H9 (cell line): ENCODE measurements at regions not wholly inside any gene's neighbourhood (a gene's known extent, or its start where the extent isn't known, plus 50 kb on each side); places are given as distances from the start of the nearest gene placed in this dataset.

ENCODE experiments used
- DNase-seq: peaks from one replicate; pipeline ENCODE4 v3.0.0-alpha.2; 2017
- H2AFZ ChIP-seq: one replicate; pipeline ENCODE4 v1.6.1; 2013; ENCODE audit warnings: mild to moderate bottlenecking, low read length, control low read depth, moderate library complexity
- H2AK5ac ChIP-seq: 2 replicates; pipeline ENCODE4 v1.6.1; 2013; ENCODE audit warnings: low read length, control low read depth, mixed read lengths; ENCODE audit not compliant: insufficient read length
- H2BK120ac ChIP-seq: one replicate; pipeline ENCODE4 v1.6.1; 2013; ENCODE audit warnings: low read depth, mild to moderate bottlenecking, low read length, control low read depth, inconsistent platforms; ENCODE audit not compliant: poor library complexity, severe bottlenecking
- H2BK12ac ChIP-seq: 2 replicates; pipeline ENCODE4 v1.6.1; 2013; ENCODE audit warnings: low read length, control low read depth, mixed read lengths, low read depth; ENCODE audit not compliant: insufficient read length
- H2BK15ac ChIP-seq: 2 replicates; pipeline ENCODE4 v1.6.1; 2013; ENCODE audit warnings: low read depth, low read length, control low read depth
- H2BK20ac ChIP-seq: one replicate; pipeline ENCODE4 v1.6.1; 2013; ENCODE audit warnings: low read depth, mild to moderate bottlenecking, low read length, control low read depth, inconsistent platforms; ENCODE audit not compliant: poor library complexity, severe bottlenecking
- H2BK5ac ChIP-seq: 2 replicates; pipeline ENCODE4 v1.6.1; 2013; ENCODE audit warnings: low read length, control low read depth, mixed read lengths; ENCODE audit not compliant: insufficient read length
- H3K14ac ChIP-seq: 2 replicates; pipeline ENCODE4 v1.6.1; 2013; ENCODE audit warnings: low read length, control low read depth; ENCODE audit not compliant: insufficient read depth
- H3K18ac ChIP-seq: 2 replicates; pipeline ENCODE4 v1.6.1; 2013; ENCODE audit warnings: low read depth, mild to moderate bottlenecking, mixed read lengths, low read length, control low read depth; ENCODE audit not compliant: insufficient read length
- H3K23ac ChIP-seq: 2 replicates; pipeline ENCODE4 v1.6.1; 2013; ENCODE audit warnings: low read length, control low read depth, mixed read lengths, low read depth; ENCODE audit not compliant: insufficient read length
- H3K23me2 ChIP-seq: 2 replicates; pipeline ENCODE4 v1.6.1; 2013; ENCODE audit warnings: low read depth, mild to moderate bottlenecking, mixed read lengths, low read length, control low read depth; ENCODE audit not compliant: insufficient read length, poor library complexity, severe bottlenecking
- H3K27ac ChIP-seq: 2 replicates; pipeline ENCODE4 v1.5.1; 2013; ENCODE audit warnings: low read length, control low read depth, mixed read lengths, low read depth; ENCODE audit not compliant: insufficient read length
- H3K27me3 ChIP-seq: 2 replicates; pipeline ENCODE4 v1.6.1; 2013; ENCODE audit warnings: low read length, control low read depth, inconsistent platforms; ENCODE audit not compliant: insufficient read depth
- H3K4ac ChIP-seq: 2 replicates; pipeline ENCODE4 v1.6.1; 2013; ENCODE audit warnings: low read depth, mild to moderate bottlenecking, control low read depth, inconsistent platforms, low read length, moderate library complexity
- H3K4me1 ChIP-seq: 2 replicates; pipeline ENCODE4 v1.6.1; 2013; ENCODE audit warnings: low read length, control low read depth, inconsistent platforms; ENCODE audit not compliant: insufficient read depth
- H3K4me2 ChIP-seq: 2 replicates; pipeline ENCODE4 v1.6.1; 2013; ENCODE audit warnings: low read length, control low read depth, mixed read lengths; ENCODE audit not compliant: insufficient read length, insufficient read depth
- H3K56ac ChIP-seq: 2 replicates; pipeline ENCODE4 v1.6.1; 2013; ENCODE audit warnings: low read depth, mild to moderate bottlenecking, mixed read lengths, low read length, control low read depth; ENCODE audit not compliant: insufficient read length
- H3K79me1 ChIP-seq: 2 replicates; pipeline ENCODE4 v1.6.1; 2013; ENCODE audit warnings: low read depth, mild to moderate bottlenecking, moderate library complexity, low read length, control low read depth, inconsistent platforms; ENCODE audit not compliant: insufficient read depth, poor library complexity, severe bottlenecking
- H3K79me2 ChIP-seq: 2 replicates; pipeline ENCODE4 v1.6.1; 2013; ENCODE audit warnings: low read length, control low read depth, inconsistent platforms; ENCODE audit not compliant: insufficient read depth
- H3K9ac ChIP-seq: 2 replicates; pipeline ENCODE4 v1.6.1; 2013; ENCODE audit warnings: low read length, control low read depth, mixed read lengths; ENCODE audit not compliant: insufficient read length; ENCODE audit errors: extremely low read depth
- H3K9me3 ChIP-seq: one replicate; pipeline ENCODE4 v1.6.1; 2013; ENCODE audit warnings: low read depth, low read length, inconsistent platforms; ENCODE audit not compliant: control insufficient read depth
- H3T11ph ChIP-seq: one replicate; pipeline ENCODE4 v1.6.1; 2013; ENCODE audit warnings: mild to moderate bottlenecking, low read length, control low read depth, inconsistent platforms
- H4K20me1 ChIP-seq: one replicate; pipeline ENCODE4 v1.6.1; 2013; ENCODE audit not compliant: control insufficient read depth, insufficient read length, insufficient read depth
- H4K5ac ChIP-seq: 2 replicates; pipeline ENCODE4 v1.6.1; 2013; ENCODE audit warnings: low read depth, mild to moderate bottlenecking, mixed read lengths, low read length, control low read depth; ENCODE audit not compliant: insufficient read length
- H4K8ac ChIP-seq: replicated peaks from 2 replicates; pipeline ENCODE4 v1.6.1; 2013; ENCODE audit warnings: low read length, control low read depth, mixed read lengths, low read depth; ENCODE audit not compliant: insufficient read length
- H4K91ac ChIP-seq: 2 replicates; pipeline ENCODE4 v1.6.1; 2013; ENCODE audit warnings: low read depth, mild to moderate bottlenecking, moderate library complexity, mixed read lengths, low read length, control low read depth; ENCODE audit not compliant: insufficient read length
- H3K27ac Mint-ChIP-seq, 3 experiments: 2 replicates in 2 of 3; 3 replicates in 1 of 3; pipeline ENCODE4 v1.8.0; 2020 to 2021; ENCODE audit warnings: mixed read lengths in 3 of 3, mild to moderate bottlenecking in 1 of 3, moderate library complexity in 1 of 3
- H3K27me3 Mint-ChIP-seq: 2 replicates; pipeline ENCODE4 v1.8.0; 2021; ENCODE audit warnings: low read depth, mild to moderate bottlenecking, moderate library complexity, mixed read lengths
- H3K36me3 Mint-ChIP-seq, 3 experiments: 2 replicates in 2 of 3; 3 replicates in 1 of 3; pipeline ENCODE4 v1.8.0; 2020 to 2021; ENCODE audit warnings: low read depth in 3 of 3, mixed read lengths in 3 of 3; ENCODE audit not compliant: insufficient read depth in 1 of 3
- H3K4me1 Mint-ChIP-seq, 2 experiments: 2 replicates each; pipeline ENCODE4 v1.8.0; 2020; ENCODE audit warnings: mixed read lengths in 2 of 2
- H3K4me3 Mint-ChIP-seq, 2 experiments: 2 replicates in 1 of 2; 3 replicates in 1 of 2; pipeline ENCODE4 v1.8.0; 2020 to 2021; ENCODE audit warnings: mild to moderate bottlenecking in 2 of 2, mixed read lengths in 2 of 2, moderate library complexity in 1 of 2
- H3K9me3 Mint-ChIP-seq, 2 experiments: 2 replicates in 1 of 2; 3 replicates in 1 of 2; pipeline ENCODE4 v1.8.0; 2020; ENCODE audit warnings: mild to moderate bottlenecking in 2 of 2, mixed read lengths in 2 of 2, moderate library complexity in 1 of 2
- CTCF ChIP-seq: fragments of 200-600 bp; sonication (generic); conservative IDR thresholded peaks from 3 replicates; pipeline ENCODE4 v1.8.0; 2021; ENCODE audit warnings: antibody characterized with exemption, mild to moderate bottlenecking

- H3T11ph ChIP-seq: no peak overlapping the region
- H2AK5ac ChIP-seq: no peak overlapping the region
- H3K14ac ChIP-seq: no peak overlapping the region
- no peaks in the 10 kb centered on the region for H3K4me1 ChIP-seq
- H3K4me2 ChIP-seq: no peak overlapping the region
- no peak overlapping the region for H2BK20ac ChIP-seq
- no peaks in the 10 kb centered on the region for H3K4me1 Mint-ChIP-seq
- no peaks in the 10 kb centered on the region for H3K9me3 ChIP-seq
- H3K23me2 ChIP-seq: no peaks in the 10 kb centered on the region
- H2BK12ac ChIP-seq: no peak overlapping the region
- H2AFZ ChIP-seq: no peak overlapping the region
- H4K20me1 ChIP-seq: no peaks in the 10 kb centered on the region
- no peaks in the 10 kb centered on the region for H3K9me3 Mint-ChIP-seq
- H4K91ac ChIP-seq: no peak overlapping the region
- no peak overlapping the region for H4K8ac ChIP-seq
- no peak for DNase-seq
- H3K36me3 Mint-ChIP-seq: no peaks in the 10 kb centered on the region
- H2BK15ac ChIP-seq: no peak overlapping the region
- no peak overlapping the region for H3K4ac ChIP-seq
- no peak overlapping the region for H2BK5ac ChIP-seq
- no peak overlapping the region for H3K27ac ChIP-seq
- H3K4me3 Mint-ChIP-seq: no peak overlapping the region
- no peak overlapping the region for H3K18ac ChIP-seq
- H3K27me3 Mint-ChIP-seq: no peaks in the 10 kb centered on the region; the same call in 1 of the 2 replicates
- no peak overlapping the region for H3K56ac ChIP-seq
- no peaks in the 10 kb centered on the region for H3K79me1 ChIP-seq
- TF ChIP-seq CTCF: no peak
- H3K9ac ChIP-seq: no peak overlapping the region
- H3K23ac ChIP-seq: no peak overlapping the region
- no peak overlapping the region for H2BK120ac ChIP-seq
- H3K79me2 ChIP-seq: no peaks in the 10 kb centered on the region
- no peaks in the 10 kb centered on the region for H3K27me3 ChIP-seq
- H4K5ac ChIP-seq: no peak overlapping the region
- H3K27ac Mint-ChIP-seq: no peak overlapping the region
These were observed 1042.0 kb downstream of the GRM8 start for GRCh38 chr7:126210707-126211106.
